Neural cell (in vitro differentiated cells): ENCODE measurements at regions not wholly inside any gene's neighbourhood (a gene's known extent, or its start where the extent isn't known, plus 50 kb on each side); places are given as distances from the start of the nearest gene placed in this dataset.

ENCODE experiments used
- EP300 ChIP-seq: fragments of 450-650 bp; conservative IDR thresholded peaks from 2 replicates; pipeline ENCODE4 v1.6.1; 2014; ENCODE audit warnings: antibody characterized with exemption, mild to moderate bottlenecking, moderate library complexity; ENCODE audit not compliant: poor library complexity, severe bottlenecking
- MXI1 ChIP-seq: fragments of 450-650 bp; conservative IDR thresholded peaks from 2 replicates; pipeline ENCODE4 v1.6.1; 2014; ENCODE audit warnings: antibody characterized with exemption, mild to moderate bottlenecking; ENCODE audit not compliant: poor library complexity, severe bottlenecking
- POLR2AphosphoS5 ChIP-seq: IDR thresholded peaks from 2 replicates; pipeline ENCODE4 v1.6.1; 2012
- RAD21 ChIP-seq: fragments of 450-650 bp; conservative IDR thresholded peaks from 2 replicates; pipeline ENCODE4 v1.6.1; 2014; ENCODE audit warnings: antibody characterized with exemption, mild to moderate bottlenecking, moderate library complexity
- TF ChIP-seq, protein P1 (sequence below): fragments of 450-650 bp; IDR thresholded peaks from 2 replicates; pipeline ENCODE4 v1.5.1; 2014; ENCODE audit warnings: antibody characterized with exemption, mild to moderate bottlenecking, moderate library complexity; ENCODE audit not compliant: poor library complexity, severe bottlenecking

DNA sequence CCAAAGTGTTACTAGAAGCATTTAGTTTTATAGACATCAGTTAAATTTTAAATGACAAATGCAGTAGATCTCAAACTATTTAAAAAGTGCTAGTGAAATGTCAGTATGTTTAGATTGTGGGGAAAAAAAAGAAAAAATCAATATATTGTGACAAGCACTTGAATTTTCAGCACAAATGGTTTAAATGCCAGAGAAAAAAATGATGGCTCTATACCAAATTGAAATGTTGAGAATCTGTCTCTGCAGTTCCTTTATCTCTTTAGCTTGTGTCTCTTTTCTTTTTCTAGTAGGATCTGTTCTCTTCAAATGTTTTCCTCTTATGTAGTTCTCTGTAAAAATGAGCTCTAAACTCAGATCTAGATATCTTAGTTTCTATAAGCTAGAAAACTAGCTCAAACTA is 682.6 kb upstream of the GCFC2 start:
- TF ChIP-seq MXI1 (no peak), EP300 (no peak), POLR2AphosphoS5 (no peak), RAD21 (no peak)
- TF ChIP-seq, protein P1, sequence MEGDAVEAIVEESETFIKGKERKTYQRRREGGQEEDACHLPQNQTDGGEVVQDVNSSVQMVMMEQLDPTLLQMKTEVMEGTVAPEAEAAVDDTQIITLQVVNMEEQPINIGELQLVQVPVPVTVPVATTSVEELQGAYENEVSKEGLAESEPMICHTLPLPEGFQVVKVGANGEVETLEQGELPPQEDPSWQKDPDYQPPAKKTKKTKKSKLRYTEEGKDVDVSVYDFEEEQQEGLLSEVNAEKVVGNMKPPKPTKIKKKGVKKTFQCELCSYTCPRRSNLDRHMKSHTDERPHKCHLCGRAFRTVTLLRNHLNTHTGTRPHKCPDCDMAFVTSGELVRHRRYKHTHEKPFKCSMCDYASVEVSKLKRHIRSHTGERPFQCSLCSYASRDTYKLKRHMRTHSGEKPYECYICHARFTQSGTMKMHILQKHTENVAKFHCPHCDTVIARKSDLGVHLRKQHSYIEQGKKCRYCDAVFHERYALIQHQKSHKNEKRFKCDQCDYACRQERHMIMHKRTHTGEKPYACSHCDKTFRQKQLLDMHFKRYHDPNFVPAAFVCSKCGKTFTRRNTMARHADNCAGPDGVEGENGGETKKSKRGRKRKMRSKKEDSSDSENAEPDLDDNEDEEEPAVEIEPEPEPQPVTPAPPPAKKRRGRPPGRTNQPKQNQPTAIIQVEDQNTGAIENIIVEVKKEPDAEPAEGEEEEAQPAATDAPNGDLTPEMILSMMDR: no peak
